Breast epithelium (tissue), 4 donors: ENCODE measurements at regions not wholly inside any gene's neighbourhood (a gene's known extent, or its start where the extent isn't known, plus 50 kb on each side); places are given as distances from the start of the nearest gene placed in this dataset.

Experiments used
- DNase-seq, 2 donors: peaks; one replicate each; pipeline ENCODE4 v3.0.0-alpha.2; 2019; ENCODE audit warnings: low spot score in 2 of 2
- H3K27ac ChIP-seq, 2 donors: fragments of 200-600 bp; sonication (generic) in 1 of 2; one replicate each; pipeline ENCODE4 v1.5.1; 2016 to 2019; ENCODE audit warnings: mild to moderate bottlenecking in 1 of 2
- H3K27me3 ChIP-seq, 2 donors: fragments of 200-600 bp; sonication (generic) in 1 of 2; one replicate each; pipeline versions ENCODE4 v1.5.1 to v1.6.0; 2017 to 2019; ENCODE audit warnings: control low read depth in 1 of 2, mild to moderate bottlenecking in 1 of 2
- H3K36me3 ChIP-seq: fragments of 200-600 bp; one replicate; pipeline ENCODE4 v1.5.1; 2019
- H3K4me1 ChIP-seq, 2 donors: fragments of 200-600 bp; sonication (generic); one replicate each; pipeline ENCODE4 v1.5.1; 2016 to 2019; ENCODE audit warnings: control low read depth in 1 of 2
- H3K4me3 ChIP-seq, 3 donors: fragments of 200-600 bp; sonication (generic); 1 replicate in 2 of 3; 2 replicates in 1 of 3; pipeline ENCODE4 v1.5.1; 2016 to 2019; ENCODE audit warnings: mild to moderate bottlenecking in 3 of 3, moderate library complexity in 2 of 3
- H3K9me3 ChIP-seq, 2 donors: fragments of 200-600 bp; sonication (generic) in 1 of 2; one replicate each; pipeline ENCODE4 v1.5.1; 2016 to 2019; ENCODE audit warnings: control low read depth in 1 of 2
- POLR2A ChIP-seq: fragments of 450-650 bp; IDR thresholded peaks from one replicate; pipeline ENCODE4 v1.6.1; 2016; ENCODE audit warnings: antibody characterized with exemption, mild to moderate bottlenecking, moderate library complexity
- POLR2AphosphoS5 ChIP-seq, 3 donors: sonication (generic); formaldehyde crosslinking; IDR thresholded peaks; one replicate each; pipeline ENCODE4 v1.6.1; 2017; ENCODE audit warnings: antibody characterized with exemption in 3 of 3
- intact Hi-C: fragments of 100-400 bp; cut with DNase I; formaldehyde crosslinking; loops from one replicate; pipeline ENCODE4 v1.15.1; 2023; ENCODE audit warnings: low total_unique reads
- TF ChIP-seq, protein P1 (sequence below), 3 donors: fragments of 450-650 bp; IDR thresholded peaks; one replicate each; pipeline ENCODE4 v1.5.1; 2016 to 2017; ENCODE audit warnings: antibody characterized with exemption in 3 of 3, mild to moderate bottlenecking in 3 of 3, moderate library complexity in 3 of 3

DNA sequence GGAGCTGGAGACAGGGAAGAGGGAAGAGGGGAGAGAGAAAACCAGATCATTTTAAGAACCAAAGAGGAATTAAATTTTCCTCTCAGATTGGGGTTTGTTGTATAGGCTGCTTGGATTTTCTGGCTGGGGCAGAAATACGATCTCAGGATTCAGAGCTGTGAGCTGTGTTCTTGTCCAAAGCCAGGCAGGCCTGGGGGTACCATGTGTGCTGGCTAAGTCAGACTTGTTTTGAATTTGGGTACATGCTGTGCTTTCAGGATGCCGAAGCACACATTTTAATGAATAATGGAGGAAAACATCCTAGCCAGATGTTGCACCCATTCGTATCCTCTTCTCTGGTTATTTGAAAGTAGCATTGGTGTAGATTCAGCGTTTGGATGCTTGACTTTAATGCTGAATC lies 170.3 kb upstream of the PODXL start:
- TF ChIP-seq, protein P1, sequence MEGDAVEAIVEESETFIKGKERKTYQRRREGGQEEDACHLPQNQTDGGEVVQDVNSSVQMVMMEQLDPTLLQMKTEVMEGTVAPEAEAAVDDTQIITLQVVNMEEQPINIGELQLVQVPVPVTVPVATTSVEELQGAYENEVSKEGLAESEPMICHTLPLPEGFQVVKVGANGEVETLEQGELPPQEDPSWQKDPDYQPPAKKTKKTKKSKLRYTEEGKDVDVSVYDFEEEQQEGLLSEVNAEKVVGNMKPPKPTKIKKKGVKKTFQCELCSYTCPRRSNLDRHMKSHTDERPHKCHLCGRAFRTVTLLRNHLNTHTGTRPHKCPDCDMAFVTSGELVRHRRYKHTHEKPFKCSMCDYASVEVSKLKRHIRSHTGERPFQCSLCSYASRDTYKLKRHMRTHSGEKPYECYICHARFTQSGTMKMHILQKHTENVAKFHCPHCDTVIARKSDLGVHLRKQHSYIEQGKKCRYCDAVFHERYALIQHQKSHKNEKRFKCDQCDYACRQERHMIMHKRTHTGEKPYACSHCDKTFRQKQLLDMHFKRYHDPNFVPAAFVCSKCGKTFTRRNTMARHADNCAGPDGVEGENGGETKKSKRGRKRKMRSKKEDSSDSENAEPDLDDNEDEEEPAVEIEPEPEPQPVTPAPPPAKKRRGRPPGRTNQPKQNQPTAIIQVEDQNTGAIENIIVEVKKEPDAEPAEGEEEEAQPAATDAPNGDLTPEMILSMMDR (IDR thresholded peaks at IDR 0.05) = no peak
- TF ChIP-seq POLR2AphosphoS5 (IDR thresholded peaks at IDR 0.05) (no peak), POLR2A (no peak)
- H3K4me1 ChIP-seq = no peaks in the 10 kb centered on the region
- H3K36me3 ChIP-seq = no peaks in the 10 kb centered on the region
- intact Hi-C loops = loop anchor here (5.0 kb wide), 1 partner anchor 1406 kb away; no protein-coding TSS in a partner anchor
- peaks cover 0 to 4% of the 10 kb centered on the region in 2 donors for H3K9me3 ChIP-seq
- DNase-seq = no peak
- no peak overlapping the region for H3K4me3 ChIP-seq
- no peaks in the 10 kb centered on the region for H3K27me3 ChIP-seq
- H3K27ac ChIP-seq = no peak overlapping the region

DNA sequence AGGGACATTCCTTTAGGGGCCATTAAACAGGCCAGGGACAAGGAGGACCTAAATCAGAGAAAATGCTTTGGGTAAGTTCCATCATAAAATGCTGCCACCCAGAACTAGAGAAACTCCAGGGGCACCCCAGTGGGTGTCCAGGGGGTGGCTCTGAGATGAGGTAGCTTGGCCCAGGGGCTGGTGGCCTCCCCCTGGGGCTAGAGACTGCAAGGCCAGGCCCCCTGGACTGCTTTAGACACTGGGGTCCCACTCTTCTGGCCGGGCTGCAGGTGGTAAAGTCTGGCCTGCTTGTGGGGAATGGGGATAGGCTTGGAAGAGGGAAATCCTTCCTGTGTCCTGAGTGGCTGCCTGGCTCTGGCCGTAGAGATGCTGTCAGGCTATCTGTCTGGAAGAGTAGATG lies 169.6 kb upstream of the PODXL start:
- TF ChIP-seq POLR2AphosphoS5 (IDR thresholded peaks at IDR 0.05) (no peak), POLR2A (no peak)
- TF ChIP-seq, protein P1 (IDR thresholded peaks at IDR 0.05) = no peak
- Histone ChIP-seq H3K27ac (no peak overlapping the region), H3K4me3 (no peak overlapping the region), H3K27me3 (no peaks in the 10 kb centered on the region), H3K9me3 (peaks cover 0 to 4% of the 10 kb centered on the region in 2 donors), H3K36me3 (no peaks in the 10 kb centered on the region), H3K4me1 (no peaks in the 10 kb centered on the region)
- intact Hi-C loops = loop anchor here (5.0 kb wide), 1 partner anchor 1406 kb away; no protein-coding TSS in a partner anchor
- no peak for DNase-seq

DNA sequence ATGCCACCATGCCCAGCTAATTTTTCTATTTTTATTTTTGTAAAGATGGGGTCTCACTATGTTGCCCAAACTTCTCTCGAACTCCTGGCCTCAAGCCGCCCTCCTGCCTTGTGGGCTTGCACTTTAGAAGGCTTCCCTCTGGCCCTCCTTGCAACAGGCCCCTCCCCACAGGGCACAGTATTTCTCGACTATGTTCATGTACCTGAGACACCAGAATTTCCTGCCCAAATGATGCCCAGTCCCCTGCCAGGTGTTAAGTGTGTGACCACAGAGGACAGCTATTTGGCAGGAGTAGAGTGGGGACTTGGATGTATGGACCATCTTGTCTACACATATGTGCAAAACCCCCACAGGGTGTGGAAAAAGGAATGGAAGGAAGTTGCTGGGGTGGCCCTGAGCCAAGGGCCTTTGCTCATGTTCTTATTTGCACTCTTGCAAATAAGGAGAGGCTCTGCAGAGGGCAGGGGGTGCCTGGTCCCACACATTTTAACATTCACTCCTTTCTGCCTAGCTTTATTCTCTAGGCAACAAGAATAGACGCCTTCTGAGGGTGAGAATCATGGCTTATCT lies 168.4 kb upstream of the PODXL start:
- H3K36me3 ChIP-seq = no peaks in the 10 kb centered on the region
- no peak overlapping the region for H3K27ac ChIP-seq
- H3K9me3 ChIP-seq = peaks cover 0 to 4% of the 10 kb centered on the region in 2 donors
- intact Hi-C loops = loop anchor here (5.0 kb wide), 1 partner anchor 1407 kb away; no protein-coding TSS in a partner anchor
- no peaks in the 10 kb centered on the region for H3K4me1 ChIP-seq
- no peaks in the 10 kb centered on the region for H3K27me3 ChIP-seq
- no peak overlapping the region for H3K4me3 ChIP-seq
- no peak for DNase-seq
- TF ChIP-seq POLR2AphosphoS5 (IDR thresholded peaks at IDR 0.05) = no peak
- TF ChIP-seq POLR2A = no peak
- TF ChIP-seq, protein P1 (IDR thresholded peaks at IDR 0.05) = no peak

DNA sequence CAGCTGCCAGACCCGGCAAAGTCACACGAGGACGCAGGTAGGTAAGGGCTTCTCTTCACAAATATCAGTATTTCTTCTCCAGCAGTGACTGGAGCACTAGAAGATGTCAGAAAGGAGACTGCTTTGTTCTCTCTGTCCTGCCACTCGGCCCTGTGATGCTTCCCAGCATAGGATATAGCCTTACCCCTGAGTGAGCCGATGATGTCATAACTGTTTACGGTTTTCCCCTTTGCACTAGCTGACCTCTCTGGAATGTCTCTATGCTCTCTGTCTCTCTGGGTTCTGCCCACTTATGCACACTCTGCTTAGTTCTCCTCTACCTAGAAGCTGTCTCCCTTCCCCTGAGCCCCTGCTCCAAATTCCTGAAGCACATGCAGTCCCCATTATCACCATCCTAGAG lies 167.5 kb upstream of the PODXL start:
- no peak overlapping the region for H3K27ac ChIP-seq
- no peaks in the 10 kb centered on the region for H3K4me1 ChIP-seq
- no peak overlapping the region for H3K4me3 ChIP-seq
- intact Hi-C loops = no loop called here
- peaks cover 0 to under 1% of the 10 kb centered on the region in 2 donors for H3K9me3 ChIP-seq
- TF ChIP-seq POLR2A (no peak), POLR2AphosphoS5 (IDR thresholded peaks at IDR 0.05) (no peak)
- TF ChIP-seq, protein P1 (IDR thresholded peaks at IDR 0.05) = no peak
- H3K27me3 ChIP-seq = no peaks in the 10 kb centered on the region
- no peak for DNase-seq
- H3K36me3 ChIP-seq = no peaks in the 10 kb centered on the region

DNA sequence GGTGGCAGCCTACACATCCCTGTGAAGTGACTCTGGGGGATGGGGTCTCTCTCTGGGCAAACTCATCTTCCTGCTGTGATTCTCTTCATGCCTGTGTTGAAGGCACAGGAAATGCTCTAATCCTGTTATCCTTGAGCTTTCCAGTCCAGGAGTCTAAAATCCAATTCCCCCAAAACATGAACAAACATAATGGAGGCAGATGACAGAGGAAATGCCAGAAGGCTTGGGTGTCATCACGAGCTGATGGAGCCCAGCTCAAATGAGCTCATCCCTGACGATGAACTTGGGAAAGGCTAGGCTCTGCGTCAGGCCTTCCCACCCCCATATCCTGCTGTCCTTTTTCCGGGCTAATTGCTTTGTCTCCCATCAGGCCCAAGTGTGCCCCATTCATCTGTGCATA lies 165.9 kb upstream of the PODXL start:
- H3K9me3 ChIP-seq = no peaks in the 10 kb centered on the region
- no peaks in the 10 kb centered on the region for H3K27me3 ChIP-seq
- no peak for DNase-seq
- no peaks in the 10 kb centered on the region for H3K36me3 ChIP-seq
- no peaks in the 10 kb centered on the region for H3K4me1 ChIP-seq
- no peak overlapping the region for H3K4me3 ChIP-seq
- H3K27ac ChIP-seq = no peak overlapping the region
- intact Hi-C loops = no loop called here
- TF ChIP-seq, protein P1 (IDR thresholded peaks at IDR 0.05) = no peak
- TF ChIP-seq POLR2AphosphoS5 (IDR thresholded peaks at IDR 0.05) (no peak), POLR2A (no peak)
